ENCODE measurements at regions not wholly inside any gene's neighbourhood (a gene's known extent, or its start where the extent isn't known, plus 50 kb on each side); places are given as distances from the start of the nearest gene placed in this dataset.

DNA sequence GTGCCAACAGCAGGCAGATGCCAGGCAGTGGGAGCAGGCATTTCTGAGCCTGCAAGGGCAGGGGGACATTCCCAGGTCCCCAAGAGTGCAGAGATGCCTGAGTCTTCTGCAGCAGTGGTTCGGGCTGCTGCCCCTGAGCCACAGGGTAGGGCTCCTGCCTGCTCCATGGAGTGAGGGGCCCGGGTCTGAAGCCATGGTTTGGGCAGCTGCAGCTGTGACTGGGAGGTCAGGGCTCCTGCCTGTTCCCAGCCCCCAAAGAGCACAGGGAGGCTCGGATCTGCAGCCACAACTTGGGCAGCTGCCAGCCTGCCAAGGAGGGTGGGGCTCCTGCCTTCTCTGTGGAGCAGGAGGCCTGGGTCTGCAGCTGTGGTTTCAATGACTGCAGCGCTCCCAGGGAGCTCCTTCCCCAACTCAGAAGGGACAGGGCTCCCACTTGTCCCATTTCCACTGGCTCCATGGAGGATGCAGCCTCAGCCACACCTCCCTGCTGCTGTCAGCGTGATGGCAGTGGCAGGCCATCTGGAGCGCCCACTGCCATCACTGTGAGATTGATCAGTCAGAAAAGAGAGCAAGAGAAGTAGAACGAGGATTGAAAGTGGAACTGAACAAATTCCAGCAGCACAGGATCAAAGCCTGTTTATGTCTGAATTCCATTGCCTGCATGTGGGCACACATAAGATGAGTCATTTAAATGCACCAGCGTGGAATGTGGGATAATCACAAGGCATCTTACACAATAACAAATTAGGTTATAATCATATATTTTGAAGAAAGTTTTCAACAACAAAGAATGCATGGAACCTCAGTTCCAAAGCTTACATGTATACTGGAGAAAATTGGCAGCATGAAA is 93.1 kb upstream of the CXorf51A start:
- TF ChIP-seq EZH2 (IDR thresholded peaks at IDR 0.05; ENCODE audit: borderline replicate concordance, insufficient read depth, low read depth, low read length, poor library complexity, severe bottlenecking) = no peak
- TF ChIP-seq, protein P1, sequence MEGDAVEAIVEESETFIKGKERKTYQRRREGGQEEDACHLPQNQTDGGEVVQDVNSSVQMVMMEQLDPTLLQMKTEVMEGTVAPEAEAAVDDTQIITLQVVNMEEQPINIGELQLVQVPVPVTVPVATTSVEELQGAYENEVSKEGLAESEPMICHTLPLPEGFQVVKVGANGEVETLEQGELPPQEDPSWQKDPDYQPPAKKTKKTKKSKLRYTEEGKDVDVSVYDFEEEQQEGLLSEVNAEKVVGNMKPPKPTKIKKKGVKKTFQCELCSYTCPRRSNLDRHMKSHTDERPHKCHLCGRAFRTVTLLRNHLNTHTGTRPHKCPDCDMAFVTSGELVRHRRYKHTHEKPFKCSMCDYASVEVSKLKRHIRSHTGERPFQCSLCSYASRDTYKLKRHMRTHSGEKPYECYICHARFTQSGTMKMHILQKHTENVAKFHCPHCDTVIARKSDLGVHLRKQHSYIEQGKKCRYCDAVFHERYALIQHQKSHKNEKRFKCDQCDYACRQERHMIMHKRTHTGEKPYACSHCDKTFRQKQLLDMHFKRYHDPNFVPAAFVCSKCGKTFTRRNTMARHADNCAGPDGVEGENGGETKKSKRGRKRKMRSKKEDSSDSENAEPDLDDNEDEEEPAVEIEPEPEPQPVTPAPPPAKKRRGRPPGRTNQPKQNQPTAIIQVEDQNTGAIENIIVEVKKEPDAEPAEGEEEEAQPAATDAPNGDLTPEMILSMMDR (IDR thresholded peaks at IDR 0.05) = no peak
